KOPT-K1 (cell line): ENCODE measurements at regions not wholly inside any gene's neighbourhood (a gene's known extent, or its start where the extent isn't known, plus 50 kb on each side); places are given as distances from the start of the nearest gene placed in this dataset.

Experiments used
- H3K27ac ChIP-seq: fragments of 200-600 bp; sonication (generic); 2 replicates; pipeline ENCODE4 v1.5.1; 2016; ENCODE audit warnings: antibody characterized with exemption, mild to moderate bottlenecking, low read depth, low read length; ENCODE audit not compliant: poor library complexity, severe bottlenecking
- H3K36me3 ChIP-seq: fragments of 200-600 bp; sonication (generic); 2 replicates; pipeline ENCODE4 v1.5.1; 2017; ENCODE audit warnings: antibody characterized with exemption, mild to moderate bottlenecking, low read length, moderate library complexity; ENCODE audit not compliant: insufficient read depth
- H3K9me3 ChIP-seq: fragments of 200-600 bp; sonication (generic); 2 replicates; pipeline ENCODE4 v1.5.1; 2017; ENCODE audit warnings: antibody characterized with exemption, low read length, mild to moderate bottlenecking; ENCODE audit not compliant: insufficient read depth, poor library complexity, severe bottlenecking

GRCh38 chr18:38900031-38900430 lies 1334.4 kb upstream of the CELF4 start:
- Histone ChIP-seq H3K27ac (no peak overlapping the region), H3K36me3 (no peaks in the 10 kb centered on the region), H3K9me3 (no peaks in the 10 kb centered on the region)

GRCh38 chr18:38899252-38899651 lies 1333.7 kb upstream of the CELF4 start:
- H3K36me3 ChIP-seq, result no peaks in the 10 kb centered on the region

GRCh38 chr18:38898167-38898566 lies 1332.6 kb upstream of the CELF4 start:
- no peaks in the 10 kb centered on the region for H3K9me3 ChIP-seq
- no peak overlapping the region for H3K27ac ChIP-seq
- H3K36me3 ChIP-seq, result no peaks in the 10 kb centered on the region

More at GRCh38 chr18:38899252-38899651, 1333.7 kb upstream of the CELF4 start:
- no peaks in the 10 kb centered on the region for H3K9me3 ChIP-seq
- no peak overlapping the region for H3K27ac ChIP-seq

- Histone ChIP-seq H3K36me3 (no peaks in the 10 kb centered on the region), H3K27ac (no peak overlapping the region), H3K9me3 (no peaks in the 10 kb centered on the region)
Measured at GRCh38 chr18:38895560-38895959, 1330.0 kb upstream of the CELF4 start.

GRCh38 chr18:38887671-38888020 lies 1322.0 kb upstream of the CELF4 start:
- no peaks in the 10 kb centered on the region for H3K36me3 ChIP-seq
- H3K27ac ChIP-seq, result no peak overlapping the region
- no peaks in the 10 kb centered on the region for H3K9me3 ChIP-seq

GRCh38 chr18:38886861-38887670 lies 1321.5 kb upstream of the CELF4 start:
- no peak overlapping the region for H3K27ac ChIP-seq
- H3K9me3 ChIP-seq, result no peaks in the 10 kb centered on the region
- no peaks in the 10 kb centered on the region for H3K36me3 ChIP-seq

GRCh38 chr18:38886235-38886634 lies 1320.6 kb upstream of the CELF4 start:
- Histone ChIP-seq H3K27ac (no peak overlapping the region), H3K9me3 (no peaks in the 10 kb centered on the region), H3K36me3 (no peaks in the 10 kb centered on the region)

- H3K27ac ChIP-seq, result no peak overlapping the region
- no peaks in the 10 kb centered on the region for H3K9me3 ChIP-seq
- H3K36me3 ChIP-seq, result no peaks in the 10 kb centered on the region
Measured at GRCh38 chr18:38884050-38884449, 1318.5 kb upstream of the CELF4 start.

- H3K36me3 ChIP-seq, result no peaks in the 10 kb centered on the region
Measured at GRCh38 chr18:38883111-38883510, 1317.5 kb upstream of the CELF4 start.

GRCh38 chr18:38879871-38880270 lies 1314.3 kb upstream of the CELF4 start:
- no peaks in the 10 kb centered on the region for H3K9me3 ChIP-seq
- no peaks in the 10 kb centered on the region for H3K36me3 ChIP-seq
- H3K27ac ChIP-seq, result no peak overlapping the region

More at GRCh38 chr18:38883111-38883510, 1317.5 kb upstream of the CELF4 start:
- Histone ChIP-seq H3K9me3 (no peaks in the 10 kb centered on the region), H3K27ac (no peak overlapping the region)

GRCh38 chr18:38872342-38872741 lies 1306.7 kb upstream of the CELF4 start:
- H3K9me3 ChIP-seq, result no peaks in the 10 kb centered on the region
- H3K27ac ChIP-seq, result no peak overlapping the region
- H3K36me3 ChIP-seq, result no peaks in the 10 kb centered on the region

- no peaks in the 10 kb centered on the region for H3K36me3 ChIP-seq
- H3K27ac ChIP-seq, result no peak overlapping the region
- no peaks in the 10 kb centered on the region for H3K9me3 ChIP-seq
Measured at GRCh38 chr18:38868757-38869156, 1303.2 kb upstream of the CELF4 start.

- H3K36me3 ChIP-seq, result no peaks in the 10 kb centered on the region
- H3K9me3 ChIP-seq, result no peaks in the 10 kb centered on the region
- H3K27ac ChIP-seq, result no peak overlapping the region
Measured at GRCh38 chr18:38867680-38868079, 1302.1 kb upstream of the CELF4 start.

GRCh38 chr18:38851526-38851925 lies 1285.9 kb upstream of the CELF4 start:
- Histone ChIP-seq H3K27ac (no peak overlapping the region), H3K36me3 (no peaks in the 10 kb centered on the region), H3K9me3 (peaks cover 6% of the 10 kb centered on the region)

- Histone ChIP-seq H3K27ac (no peak overlapping the region), H3K36me3 (no peaks in the 10 kb centered on the region)
Measured at GRCh38 chr18:38847326-38847725, 1281.7 kb upstream of the CELF4 start.

GRCh38 chr18:38843291-38843690 lies 1277.7 kb upstream of the CELF4 start:
- H3K36me3 ChIP-seq, result no peaks in the 10 kb centered on the region
- H3K9me3 ChIP-seq, result no peaks in the 10 kb centered on the region
- no peak overlapping the region for H3K27ac ChIP-seq

More at GRCh38 chr18:38847326-38847725, 1281.7 kb upstream of the CELF4 start:
- no peaks in the 10 kb centered on the region for H3K9me3 ChIP-seq
